Small intestine (tissue), 7 donors: ENCODE measurements at regions not wholly inside any gene's neighbourhood (a gene's known extent, or its start where the extent isn't known, plus 50 kb on each side); places are given as distances from the start of the nearest gene placed in this dataset.

ENCODE experiments used
- DNase-seq, 2 donors: peaks; one replicate each; pipeline versions ENCODE4 v3.0.0 to v3.0.0-alpha.2; 2013
- FAIRE-seq: peaks from 2 replicates; lab custom pipeline; 2012; peaks lifted over from hg19 to GRCh38; lab: Jason Lieb, UNC
- H3K27ac ChIP-seq, 3 donors: one replicate each; pipeline ENCODE4 v1.5.1; 2013; ENCODE audit warnings: low read length in 2 of 3, mild to moderate bottlenecking in 2 of 3, control low read depth in 1 of 3, inconsistent platforms in 1 of 3, low read depth in 1 of 3, moderate library complexity in 1 of 3
- H3K27me3 ChIP-seq, 3 donors: one replicate each; pipeline ENCODE4 v1.6.1; 2013; ENCODE audit warnings: low read length in 3 of 3, inconsistent platforms in 1 of 3; ENCODE audit not compliant: control insufficient read depth in 3 of 3, insufficient read depth in 3 of 3
- H3K36me3 ChIP-seq, 3 donors: one replicate each; pipeline ENCODE4 v1.6.1; 2013; ENCODE audit warnings: low read length in 3 of 3, inconsistent platforms in 1 of 3, low read depth in 1 of 3, mild to moderate bottlenecking in 1 of 3, moderate library complexity in 1 of 3; ENCODE audit not compliant: control insufficient read depth in 3 of 3, insufficient read depth in 2 of 3
- H3K4me1 ChIP-seq, 3 donors: one replicate each; pipeline ENCODE4 v1.6.1; 2013; ENCODE audit warnings: low read length in 2 of 3, inconsistent platforms in 1 of 3, low read depth in 1 of 3, mild to moderate bottlenecking in 1 of 3, moderate library complexity in 1 of 3; ENCODE audit not compliant: control insufficient read depth in 3 of 3, insufficient read depth in 2 of 3
- H3K4me3 ChIP-seq, 3 donors: one replicate each; pipeline ENCODE4 v1.5.1; 2013; ENCODE audit warnings: low read length in 3 of 3, control low read depth in 1 of 3, inconsistent platforms in 1 of 3, low read depth in 1 of 3, mild to moderate bottlenecking in 1 of 3, moderate library complexity in 1 of 3
- H3K9me3 ChIP-seq, 2 donors: one replicate each; pipeline ENCODE4 v1.6.1; 2013; ENCODE audit warnings: low read depth in 1 of 2, low read length in 1 of 2; ENCODE audit not compliant: control insufficient read depth in 2 of 2, insufficient read depth in 1 of 2
- WGBS, 3 donors: extraction: QIAGEN DNeasy Blood & Tissue Kit; methylation state at CpG; one replicate each; pipeline ENCODE4 v1.1.7; 2013; 5-methylcytosine and 5-hydroxymethylcytosine counted together
- donor health status: healthy with polysubstance abuse.
- donor health status: control.
- donor health status: control.
- donor health status: Bipolar disorder and iron deficiency.
- donor health status: healthy.

DNA sequence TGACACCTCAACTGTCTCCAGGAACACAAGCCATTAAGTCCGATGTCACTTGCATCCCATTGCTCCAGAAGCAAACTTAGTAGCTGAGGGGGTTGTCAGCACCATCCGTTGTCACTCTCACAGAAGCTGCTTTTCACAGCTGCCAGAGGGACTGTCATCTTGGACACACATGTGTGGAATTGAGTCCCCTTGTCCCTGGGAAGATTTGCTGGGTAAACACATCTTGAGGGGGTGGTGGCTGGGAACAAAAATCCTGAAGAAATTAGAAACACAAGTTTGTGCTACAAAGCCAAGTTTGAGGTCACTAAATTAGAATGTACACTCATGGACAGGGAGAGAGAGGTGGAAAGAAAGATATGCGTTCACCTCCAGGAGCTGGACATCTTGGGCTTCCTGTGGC is 55.2 kb upstream of the ADRA1B start:
- H3K27me3 ChIP-seq, result peaks cover 0 to 24% (median 0%) of the 10 kb centered on the region in 3 donors
- FAIRE-seq (no peak), DNase-seq (no peak)
- 52 to 74% (median 54%) methylated on average over 3 of the region's 3 CpGs for WGBS, 3 donors
- H3K27ac ChIP-seq, result no peak overlapping the region
- no peaks in the 10 kb centered on the region for H3K4me1 ChIP-seq
- H3K36me3 ChIP-seq, result no peaks in the 10 kb centered on the region
- no peaks in the 10 kb centered on the region for H3K9me3 ChIP-seq
- H3K4me3 ChIP-seq, result no peak overlapping the region

DNA sequence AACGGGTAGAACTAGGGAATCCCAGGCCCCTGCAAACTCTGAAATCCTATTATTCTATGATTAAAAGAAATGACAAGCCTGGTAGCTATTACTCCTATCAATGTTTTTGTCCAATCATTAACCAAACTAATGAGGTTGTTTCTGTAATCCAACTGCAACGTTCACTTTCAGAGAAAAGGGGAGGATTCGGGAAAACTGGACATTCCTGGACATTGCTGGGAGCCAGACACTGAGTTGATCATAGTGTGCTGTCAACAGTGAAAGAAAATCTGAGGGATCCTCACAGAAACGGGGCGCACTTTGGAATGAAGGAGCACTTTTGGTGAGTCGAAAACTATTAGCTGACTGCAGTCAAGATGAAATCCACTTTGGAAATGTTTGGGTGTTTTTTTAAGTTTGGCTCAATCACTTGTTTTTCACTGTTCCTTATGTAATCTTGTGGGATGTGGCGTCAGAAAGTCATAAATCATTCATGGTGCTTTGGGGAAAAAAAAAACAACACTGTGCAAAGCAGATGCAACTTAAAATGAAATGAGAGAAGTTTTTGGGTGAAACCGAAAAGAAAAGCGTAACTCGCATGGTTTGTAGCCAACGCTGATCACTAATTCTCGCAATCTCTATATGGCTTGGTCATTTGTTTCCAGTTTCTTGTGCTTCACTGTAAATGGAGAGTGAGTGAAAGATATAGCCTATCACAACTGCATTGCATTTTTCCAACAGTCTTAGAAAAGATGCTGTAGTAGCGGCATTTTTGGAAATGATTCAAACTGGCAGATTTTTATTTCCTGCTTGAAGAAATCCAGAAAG is 51.2 kb upstream of the ADRA1B start:
- DNase-seq, result no peak
- Histone ChIP-seq H3K9me3 (no peaks in the 10 kb centered on the region), H3K4me3 (no peak overlapping the region), H3K27ac (no peak overlapping the region), H3K36me3 (no peaks in the 10 kb centered on the region), H3K4me1 (no peaks in the 10 kb centered on the region), H3K27me3 (peaks cover 0 to 26% (median 0%) of the 10 kb centered on the region in 3 donors)
- no peak for FAIRE-seq
- 30 to 33% (median 31%) methylated on average over 13 of the region's 13 CpGs for WGBS, 3 donors

DNA sequence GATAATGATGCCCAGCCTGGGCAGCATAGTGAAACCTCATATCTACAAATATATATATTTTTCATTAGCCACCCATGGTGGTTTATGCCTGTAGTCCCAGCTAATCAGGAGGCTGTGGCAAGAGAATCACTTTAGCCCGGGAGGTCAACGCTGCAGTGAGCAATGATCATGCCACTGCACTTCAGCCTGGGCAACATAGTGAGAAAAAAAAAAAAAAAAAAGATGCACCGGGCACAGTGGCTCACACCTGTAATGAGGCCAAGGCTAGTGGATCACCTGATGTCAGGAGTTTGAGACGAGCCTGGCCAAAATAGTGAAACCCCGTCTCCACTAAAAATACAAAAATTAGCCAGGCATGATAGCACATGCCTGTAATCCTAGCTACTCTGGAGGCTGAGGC is 50.2 kb upstream of the ADRA1B start:
- Histone ChIP-seq H3K4me1 (no peaks in the 10 kb centered on the region), H3K27ac (no peak overlapping the region), H3K4me3 (no peak overlapping the region), H3K36me3 (no peaks in the 10 kb centered on the region), H3K9me3 (no peaks in the 10 kb centered on the region), H3K27me3 (peaks cover 0 to 22% (median 0%) of the 10 kb centered on the region in 3 donors)
- FAIRE-seq (no peak), DNase-seq (no peak)
- 85 to 92% (median 89%) methylated on average over 5 of the region's 5 CpGs for WGBS, 3 donors
